CD4-positive, alpha-beta T cell treated with Interleukin-2 at 100 ng/mL for 4 hours (primary cell): ENCODE measurements at regions not wholly inside any gene's neighbourhood (a gene's known extent, or its start where the extent isn't known, plus 50 kb on each side); places are given as distances from the start of the nearest gene placed in this dataset.

Experiments used
- DNase-seq: peaks from one replicate; pipeline ENCODE4 v3.0.0-alpha.2; 2020; ENCODE audit warnings: low spot score

DNA sequence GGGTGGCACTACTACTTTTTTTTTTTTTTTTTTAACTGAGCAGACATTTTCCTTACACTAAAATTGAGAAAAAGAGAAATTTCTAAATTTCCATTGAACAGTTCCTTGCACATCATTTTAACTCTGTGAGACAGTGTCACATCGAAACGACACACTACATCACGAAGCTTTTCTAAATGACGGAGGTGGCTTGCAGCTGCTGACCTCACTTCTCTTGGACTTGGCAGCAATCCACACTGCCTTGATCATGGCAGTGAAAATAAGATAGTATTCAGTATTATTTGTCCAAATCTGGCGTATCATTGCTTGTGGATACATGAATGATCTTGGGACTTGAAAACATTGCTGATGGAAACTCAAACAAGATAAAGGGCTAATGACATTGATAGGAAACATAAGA is 80.3 kb upstream of the CYYR1 start:
- no peak for DNase-seq

DNA sequence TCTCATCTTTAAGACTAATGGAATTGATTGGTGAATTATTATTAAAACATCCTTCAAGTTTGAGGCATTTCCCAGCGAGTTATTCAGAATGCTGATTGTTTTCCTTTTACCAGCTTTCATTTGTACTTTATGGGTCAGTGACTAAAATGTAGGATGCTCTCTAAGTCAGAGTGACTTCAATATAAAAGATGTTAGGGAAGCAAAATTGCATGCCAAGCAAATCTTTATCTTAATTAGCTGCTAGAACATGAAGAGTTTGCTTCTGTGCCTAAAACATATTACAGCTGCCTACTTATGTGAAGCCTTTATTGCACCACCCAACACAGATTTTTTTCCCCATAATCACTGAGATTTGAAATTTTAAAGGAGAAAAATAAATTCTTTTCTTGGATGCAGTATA is 79.8 kb upstream of the CYYR1 start:
- DNase-seq = no peak

DNA sequence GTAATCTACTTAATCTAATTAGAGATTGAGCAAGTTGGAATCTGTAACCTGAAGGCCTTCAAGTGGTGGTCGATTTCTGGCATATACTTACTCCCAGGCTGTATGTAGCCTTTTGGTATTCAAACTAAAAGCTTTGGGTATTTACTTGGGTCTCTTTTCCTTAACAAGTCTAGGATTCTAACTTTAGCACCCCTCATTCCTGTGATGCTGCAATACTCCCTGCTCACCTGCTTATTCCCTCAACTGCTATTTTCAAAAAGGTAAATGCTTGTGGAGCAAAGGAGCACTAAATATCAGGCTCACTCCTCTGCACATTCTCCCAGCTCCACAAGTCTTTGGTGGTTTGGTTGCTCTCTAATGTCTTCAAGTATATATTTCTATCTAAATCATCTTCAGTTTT is 68.0 kb upstream of the CYYR1 start:
- DNase-seq = no peak

DNA sequence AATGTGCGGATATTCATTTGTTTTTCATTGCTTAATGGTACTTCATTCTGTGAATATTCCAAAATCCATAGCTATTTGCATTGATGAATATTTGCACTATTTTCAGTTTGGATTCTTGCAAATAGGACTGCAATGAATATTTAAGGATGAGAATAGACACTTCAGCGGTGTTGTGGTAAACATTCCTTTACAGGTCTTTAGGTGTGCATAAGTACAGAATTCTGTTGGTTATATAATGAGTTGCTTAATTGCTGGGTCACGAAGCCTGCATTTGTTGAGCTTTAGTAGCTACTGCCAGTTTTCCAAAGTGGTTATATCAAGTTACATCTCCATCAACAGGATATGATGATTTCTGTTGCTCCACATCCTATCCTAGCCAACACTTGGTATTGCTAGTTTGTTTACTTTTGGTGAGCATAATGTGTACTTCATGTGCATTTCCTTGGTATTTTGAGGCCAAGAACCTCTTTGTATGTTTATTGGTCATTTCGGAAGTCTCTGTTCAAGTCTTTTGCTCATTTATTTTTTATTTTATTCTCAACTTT is 64.2 kb upstream of the CYYR1 start:
- no peak for DNase-seq

DNA sequence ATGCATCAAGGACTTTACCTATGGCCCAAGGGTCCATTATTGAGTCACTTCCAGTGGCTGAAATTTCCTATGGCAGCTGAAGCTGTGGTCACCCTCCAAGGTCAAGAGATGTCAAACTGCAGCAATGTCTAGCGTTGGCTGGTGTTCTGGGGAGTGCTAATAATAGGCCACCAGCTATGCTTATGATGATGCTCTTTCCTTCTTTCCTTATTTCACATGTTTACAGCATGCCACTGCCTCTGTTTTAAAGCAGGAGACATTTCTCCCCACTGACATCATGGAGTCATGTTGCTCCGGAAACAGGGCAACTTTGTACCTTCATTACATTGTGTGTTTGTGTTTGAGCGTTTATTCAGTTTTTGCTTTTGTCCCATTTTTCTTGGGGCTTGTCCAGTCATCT is 62.6 kb upstream of the CYYR1 start:
- DNase-seq = no peak

DNA sequence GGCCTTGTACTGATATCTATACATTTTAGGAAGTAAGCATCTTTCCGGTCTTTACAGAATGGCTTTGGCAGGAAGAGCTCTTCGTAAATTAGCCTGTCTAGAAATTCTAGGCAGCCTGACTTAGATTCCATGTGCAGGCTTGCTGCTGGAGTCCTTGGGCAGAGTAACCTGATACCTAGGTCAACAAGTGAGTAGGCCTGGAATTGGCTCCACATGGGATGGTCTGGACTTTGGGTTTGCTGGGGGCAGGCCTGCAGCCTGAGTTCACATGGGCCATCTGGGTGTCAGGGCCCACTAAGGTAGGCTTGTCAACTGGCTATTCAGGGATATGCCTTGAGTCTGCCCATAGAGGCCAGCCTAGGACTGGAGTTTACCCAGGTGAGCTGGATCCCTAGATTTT is 59.6 kb upstream of the CYYR1 start:
- no peak for DNase-seq

DNA sequence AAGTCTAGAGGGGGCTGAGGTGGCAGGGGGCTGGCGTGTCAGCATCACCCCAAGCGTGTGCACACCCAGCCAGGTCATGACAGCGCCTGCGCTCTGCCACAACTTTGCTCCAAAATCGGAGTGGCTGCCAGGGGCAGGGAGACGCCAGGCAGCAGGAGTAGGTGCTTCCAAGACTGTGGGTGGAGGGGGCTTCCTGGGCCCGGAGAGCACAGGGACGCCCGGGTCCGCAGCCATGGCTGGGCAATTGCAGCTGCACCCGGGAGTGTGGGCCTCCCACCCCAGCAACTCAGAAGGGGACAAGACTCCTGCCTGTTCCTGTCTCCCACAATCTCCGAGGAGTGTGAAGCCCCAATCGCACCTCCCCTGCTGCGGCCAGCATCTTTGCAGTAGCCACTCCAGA is 53.1 kb upstream of the CYYR1 start:
- no peak for DNase-seq

DNA sequence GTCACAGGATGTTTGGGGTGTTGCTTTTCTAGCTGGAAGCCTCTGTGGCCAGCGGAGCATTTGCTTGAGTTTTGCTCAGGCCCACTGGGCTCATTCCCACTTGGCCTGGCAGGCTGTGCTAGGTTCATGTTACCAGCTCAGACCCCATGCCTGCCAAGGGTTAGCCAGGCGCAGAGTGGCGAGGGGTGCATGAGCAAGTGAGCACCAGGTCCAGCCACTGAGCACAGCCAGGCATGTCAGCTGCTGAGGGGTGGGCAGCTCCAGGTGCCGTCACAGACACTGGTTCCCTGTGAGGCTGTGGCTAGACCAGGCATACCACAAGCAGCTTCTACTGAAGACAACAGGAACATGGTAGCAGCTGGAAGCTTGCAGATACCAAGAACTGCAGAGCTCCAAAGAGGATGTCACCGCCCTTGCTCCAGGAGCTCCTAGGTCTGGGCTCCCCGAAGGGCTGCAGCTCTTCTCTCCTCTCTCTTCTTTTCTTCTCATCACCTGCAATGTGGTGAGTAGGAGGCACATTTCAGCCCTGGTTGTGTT is 52.0 kb upstream of the CYYR1 start:
- DNase-seq = no peak
